IMR-90 (cell line): ENCODE measurements at regions not wholly inside any gene's neighbourhood (a gene's known extent, or its start where the extent isn't known, plus 50 kb on each side); places are given as distances from the start of the nearest gene placed in this dataset.

Experiments
- ATAC-seq: fragments of 200-7000 bp; cut with Tn5 transposase; 2 replicates; pipeline ENCODE4 v1.9.1; 2020; ENCODE audit warnings: low read depth, mild to moderate bottlenecking, moderate library complexity
- BruUV-seq: library from RNA; stranded (reverse); fragments of 400-500 nt; replicated peaks from 2 replicates; lab custom pipeline; 2021; lab: Mats Ljungman, UMichigan
- CTCF ChIA-PET: fragments of 300-600 bp; formaldehyde crosslinking; extraction: SDS; loops from one replicate; lab custom pipeline; 2021; ENCODE audit warnings: antibody characterized with exemption; lab: Yijun Ruan, JAX
- POLR2A ChIA-PET: fragments of 300-600 bp; sonication (Branson Sonifier 250); formaldehyde crosslinking; loops from one replicate; lab custom pipeline; 2022; ENCODE audit warnings: antibody characterized with exemption; ENCODE audit not compliant: unreplicated experiment; lab: Charles Lee
- DNase-seq: peaks from one replicate; pipeline ENCODE4 v3.0.0; 2013
- H2AFZ ChIP-seq: replicated peaks from 2 replicates; pipeline ENCODE3; 2013; ENCODE audit warnings: low read length, mild to moderate bottlenecking; ENCODE audit not compliant: poor library complexity
- H2AK5ac ChIP-seq: 2 replicates; pipeline ENCODE4 v1.6.1; 2013; ENCODE audit warnings: low read depth, low read length, inconsistent platforms
- H2AK9ac ChIP-seq: replicated peaks from 2 replicates; pipeline ENCODE3; 2013; ENCODE audit warnings: mild to moderate bottlenecking, low read depth, low read length, moderate library complexity; ENCODE audit not compliant: poor library complexity
- H2BK120ac ChIP-seq: 2 replicates; pipeline ENCODE4 v1.6.1; 2013; ENCODE audit warnings: low read depth, low read length, inconsistent platforms
- H2BK15ac ChIP-seq: 3 replicates; pipeline ENCODE4 v1.6.1; 2013; ENCODE audit warnings: low read depth, low read length, inconsistent platforms
- H2BK20ac ChIP-seq: 2 replicates; pipeline ENCODE4 v1.6.1; 2013; ENCODE audit warnings: low read depth, mild to moderate bottlenecking, inconsistent platforms, low read length, moderate library complexity
- H2BK5ac ChIP-seq: 2 replicates; pipeline ENCODE4 v1.6.1; 2013; ENCODE audit warnings: mild to moderate bottlenecking, low read depth, low read length, inconsistent platforms; ENCODE audit not compliant: poor library complexity, severe bottlenecking
- H3K14ac ChIP-seq: replicated peaks from 2 replicates; pipeline ENCODE4 v1.6.1; 2013; ENCODE audit warnings: low read depth, low read length, inconsistent platforms
- H3K18ac ChIP-seq: 2 replicates; pipeline ENCODE4 v1.6.1; 2013; ENCODE audit warnings: low read depth, low read length, control low read depth
- H3K23ac ChIP-seq: 2 replicates; pipeline ENCODE4 v1.6.1; 2013; ENCODE audit warnings: low read depth, low read length, inconsistent platforms
- H3K27ac ChIP-seq: 2 replicates; pipeline ENCODE4 v1.5.1; 2013; ENCODE audit warnings: mild to moderate bottlenecking, control low read depth, low read length; ENCODE audit not compliant: insufficient read depth
- H3K27me3 ChIP-seq: 2 replicates; pipeline ENCODE4 v1.6.1; 2013; ENCODE audit warnings: low read length; ENCODE audit not compliant: control insufficient read depth, insufficient read depth
- H3K36me3 ChIP-seq: 2 replicates; pipeline ENCODE4 v1.6.1; 2013; ENCODE audit warnings: low read length, mixed read lengths; ENCODE audit not compliant: control insufficient read depth, insufficient read depth
- H3K4ac ChIP-seq: 2 replicates; pipeline ENCODE4 v1.6.1; 2013; ENCODE audit warnings: low read depth, low read length, inconsistent platforms
- H3K4me1 ChIP-seq: 2 replicates; pipeline ENCODE4 v1.6.1; 2013; ENCODE audit warnings: low read length, mixed read lengths; ENCODE audit not compliant: control insufficient read depth, insufficient read depth
- H3K4me2 ChIP-seq: 2 replicates; pipeline ENCODE4 v1.6.1; 2013; ENCODE audit warnings: low read depth, mild to moderate bottlenecking, control low read depth, low read length, moderate library complexity
- H3K4me3 ChIP-seq: 2 replicates; pipeline ENCODE4 v1.5.1; 2013; ENCODE audit warnings: low read depth, mild to moderate bottlenecking, control low read depth, low read length, moderate library complexity; ENCODE audit not compliant: insufficient read depth
- H3K56ac ChIP-seq: 2 replicates; pipeline ENCODE4 v1.6.1; 2013; ENCODE audit warnings: low read length, inconsistent platforms; ENCODE audit not compliant: insufficient read depth; ENCODE audit errors: extremely low read depth
- H3K79me1 ChIP-seq, 2 experiments: 2 replicates each; pipeline ENCODE4 v1.6.1; 2013; ENCODE audit warnings: low read length in 2 of 2, inconsistent platforms in 1 of 2, low read depth in 1 of 2
- H3K9ac ChIP-seq: 2 replicates; pipeline ENCODE4 v1.6.1; 2013; ENCODE audit warnings: low read depth, low read length, control low read depth
- H3K9me1 ChIP-seq: 2 replicates; pipeline ENCODE4 v1.6.1; 2013; ENCODE audit warnings: low read length, inconsistent platforms; ENCODE audit not compliant: insufficient read depth
- H3K9me3 ChIP-seq: 2 replicates; pipeline ENCODE4 v1.6.1; 2013; ENCODE audit warnings: low read length; ENCODE audit not compliant: control insufficient read depth, insufficient read depth
- H4K20me1 ChIP-seq: 2 replicates; pipeline ENCODE4 v1.6.1; 2013; ENCODE audit warnings: low read length, inconsistent platforms; ENCODE audit not compliant: insufficient read depth
- H4K5ac ChIP-seq: 2 replicates; pipeline ENCODE4 v1.6.1; 2013; ENCODE audit warnings: mild to moderate bottlenecking, low read depth, low read length, control low read depth
- H4K8ac ChIP-seq, 2 experiments: 2 replicates each; pipeline ENCODE4 v1.6.1; 2013; ENCODE audit warnings: low read depth in 2 of 2, low read length in 2 of 2, control low read depth in 1 of 2, inconsistent platforms in 1 of 2
- H4K91ac ChIP-seq: 2 replicates; pipeline ENCODE4 v1.6.1; 2013; ENCODE audit warnings: low read depth, low read length, inconsistent platforms; ENCODE audit not compliant: insufficient read depth
- BHLHE40 ChIP-seq: fragments of 150-350 bp; IDR thresholded peaks from 2 replicates; pipeline ENCODE4 v1.6.1; 2016; ENCODE audit warnings: mild to moderate bottlenecking, low read depth, low read length
- CEBPB ChIP-seq: IDR thresholded peaks from 2 replicates; pipeline ENCODE4 v1.6.1; 2012; ENCODE audit warnings: low read depth, low read length, improper control_type of control experiment
- CTCF ChIP-seq: conservative IDR thresholded peaks from 2 replicates; pipeline ENCODE4 v1.5.1; 2012; ENCODE audit warnings: mild to moderate bottlenecking, low read depth, low read length, improper control_type of control experiment
- MXI1 ChIP-seq: IDR thresholded peaks from 2 replicates; pipeline ENCODE4 v1.6.1; 2012; ENCODE audit warnings: low read depth, mild to moderate bottlenecking, low read length, moderate library complexity, borderline replicate concordance
- NFE2L2 ChIP-seq: fragments of 150-350 bp; IDR thresholded peaks from 2 replicates; pipeline ENCODE4 v1.6.1; 2016; ENCODE audit warnings: low read depth, mild to moderate bottlenecking, low read length
- RAD21 ChIP-seq: IDR thresholded peaks from 2 replicates; pipeline ENCODE4 v1.6.1; 2012; ENCODE audit warnings: low read length, improper control_type of control experiment
- USF2 ChIP-seq: fragments of 150-350 bp; IDR thresholded peaks from 2 replicates; pipeline ENCODE4 v1.6.1; 2017; ENCODE audit warnings: mild to moderate bottlenecking, antibody characterized with exemption, low read length, low read depth
- WGBS, 2 experiments: methylation state at CpG; one replicate each; pipeline versions ENCODE4 v1.1.5 to v1.1.7; 2013; ENCODE audit warnings: missing lambda C conversion rate in 2 of 2; ENCODE audit not compliant: insufficient read length in 1 of 2; ENCODE audit errors: extremely low coverage in 2 of 2; 5-methylcytosine and 5-hydroxymethylcytosine counted together
- dilution Hi-C: fragments of 300-500 bp; cut with HindIII; formaldehyde crosslinking; loops from one replicate; pipeline ENCODE4 v1.14.3; 2018; ENCODE audit warnings: low sequenced_read_pairs; ENCODE audit not compliant: unreplicated experiment
- in situ Hi-C: fragments of 300-500 bp; cut with MboI; formaldehyde crosslinking; loops from 3 replicates; pipeline ENCODE4 v1.14.3; 2019; ENCODE audit warnings: low sequenced_read_pairs, inconsistent platforms, mixed read lengths
- intact Hi-C: fragments of 100-400 bp; cut with micrococcal nuclease; formaldehyde crosslinking; loops from 2 replicates; pipeline ENCODE4 v1.10.0; 2022

GRCh38 chr2:195486520-195486919 is 170.5 kb upstream of the SLC39A10 start:
- no peak overlapping the region for H3K9ac ChIP-seq
- H3K18ac ChIP-seq, result no peak overlapping the region
- H3K36me3 ChIP-seq, result no peaks in the 10 kb centered on the region
- H3K23ac ChIP-seq, result no peak overlapping the region
- dilution Hi-C loops (no loop called here), intact Hi-C loops (loop anchor here (10.0 kb wide), 1 partner anchor 448 kb away; no protein-coding TSS in a partner anchor), in situ Hi-C loops (no loop called here)
- WGBS, 2 experiments, result no CpG with 5 or more reads among the region's 2 CpGs
- H3K9me1 ChIP-seq, result no peaks in the 10 kb centered on the region
- no peak overlapping the region for H2BK15ac ChIP-seq
- no peak overlapping the region for H2BK5ac ChIP-seq
- H4K20me1 ChIP-seq, result no peaks in the 10 kb centered on the region
- H4K8ac ChIP-seq, result no peak overlapping the region; a peak in 1 of 4 replicates
- ATAC-seq (no peak), DNase-seq (no peak)
- H4K91ac ChIP-seq, result no peak overlapping the region
- no TSS peak for BruUV-seq
- no peaks in the 10 kb centered on the region for H3K79me1 ChIP-seq
- H2BK120ac ChIP-seq, result no peak overlapping the region
- H3K9me3 ChIP-seq, result no peaks in the 10 kb centered on the region
- no peaks in the 10 kb centered on the region for H3K27me3 ChIP-seq
- no peak overlapping the region for H3K14ac ChIP-seq
- H2AFZ ChIP-seq, result no peak overlapping the region
- no peak overlapping the region for H3K4me3 ChIP-seq
- H3K4ac ChIP-seq, result peak overlapping the region; percentile 43; the same call in 1 of the 2 replicates
- H2BK20ac ChIP-seq, result no peak overlapping the region
- no peaks in the 10 kb centered on the region; the same call in 1 of the 2 replicates for H3K4me1 ChIP-seq
- H4K5ac ChIP-seq, result no peak overlapping the region
- no peak overlapping the region for H2AK5ac ChIP-seq
- H3K4me2 ChIP-seq, result no peak overlapping the region
- ChIA-PET POLR2A (no interaction called here), CTCF (no interaction called here)
- no peak overlapping the region for H3K56ac ChIP-seq
- TF ChIP-seq CTCF (no peak), NFE2L2 (no peak), MXI1 (no peak), CEBPB (no peak), BHLHE40 (no peak), USF2 (no peak), RAD21 (no peak)
- H3K27ac ChIP-seq, result no peak overlapping the region
- H2AK9ac ChIP-seq, result no peak overlapping the region
